ENCODE measurements at regions not wholly inside any gene's neighbourhood (a gene's known extent, or its start where the extent isn't known, plus 50 kb on each side); places are given as distances from the start of the nearest gene placed in this dataset.
A peak's percentile ranks its signal among the peaks of the same experiment; 100 is the strongest.

DNA sequence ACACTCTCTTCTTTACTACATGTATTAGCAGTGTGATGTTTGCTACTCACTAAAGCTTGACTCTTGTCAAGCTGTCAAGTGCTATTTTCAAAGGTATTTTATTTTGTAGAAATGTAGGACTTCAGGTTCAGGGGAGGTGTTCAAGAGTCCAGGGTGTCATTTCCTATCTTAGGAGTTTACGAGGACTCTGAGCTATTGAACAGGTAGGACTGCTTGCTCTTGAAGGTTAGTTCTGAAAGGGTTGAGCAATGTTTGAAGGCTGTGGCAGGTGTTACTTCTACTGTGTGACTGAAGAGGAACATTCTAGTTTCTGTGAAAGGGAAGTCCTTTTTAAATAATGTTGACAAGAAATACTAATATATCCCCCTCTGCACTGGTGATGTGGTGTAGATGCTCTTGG, 1151.2 kb downstream of the PDHA2 start:
- Mint-ChIP-seq H3K4me1 (ENCODE audit: low read depth, unreplicated experiment) (peaks cover 10% of the 10 kb centered on the region), H3K36me3 (ENCODE audit: unreplicated experiment) (no peaks in the 10 kb centered on the region), H3K27ac (ENCODE audit: unreplicated experiment) (no peak overlapping the region), H3K9me3 (ENCODE audit: unreplicated experiment) (no peaks in the 10 kb centered on the region), H3K4me3 (ENCODE audit: unreplicated experiment) (no peak overlapping the region), H3K27me3 (ENCODE audit: unreplicated experiment) (no peaks in the 10 kb centered on the region)
- TF ChIP-seq, protein P1, sequence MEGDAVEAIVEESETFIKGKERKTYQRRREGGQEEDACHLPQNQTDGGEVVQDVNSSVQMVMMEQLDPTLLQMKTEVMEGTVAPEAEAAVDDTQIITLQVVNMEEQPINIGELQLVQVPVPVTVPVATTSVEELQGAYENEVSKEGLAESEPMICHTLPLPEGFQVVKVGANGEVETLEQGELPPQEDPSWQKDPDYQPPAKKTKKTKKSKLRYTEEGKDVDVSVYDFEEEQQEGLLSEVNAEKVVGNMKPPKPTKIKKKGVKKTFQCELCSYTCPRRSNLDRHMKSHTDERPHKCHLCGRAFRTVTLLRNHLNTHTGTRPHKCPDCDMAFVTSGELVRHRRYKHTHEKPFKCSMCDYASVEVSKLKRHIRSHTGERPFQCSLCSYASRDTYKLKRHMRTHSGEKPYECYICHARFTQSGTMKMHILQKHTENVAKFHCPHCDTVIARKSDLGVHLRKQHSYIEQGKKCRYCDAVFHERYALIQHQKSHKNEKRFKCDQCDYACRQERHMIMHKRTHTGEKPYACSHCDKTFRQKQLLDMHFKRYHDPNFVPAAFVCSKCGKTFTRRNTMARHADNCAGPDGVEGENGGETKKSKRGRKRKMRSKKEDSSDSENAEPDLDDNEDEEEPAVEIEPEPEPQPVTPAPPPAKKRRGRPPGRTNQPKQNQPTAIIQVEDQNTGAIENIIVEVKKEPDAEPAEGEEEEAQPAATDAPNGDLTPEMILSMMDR (IDR thresholded peaks at IDR 0.05; ENCODE audit: partially characterized antibody, unreplicated experiment): no peak
- no peak for DNase-seq

DNA sequence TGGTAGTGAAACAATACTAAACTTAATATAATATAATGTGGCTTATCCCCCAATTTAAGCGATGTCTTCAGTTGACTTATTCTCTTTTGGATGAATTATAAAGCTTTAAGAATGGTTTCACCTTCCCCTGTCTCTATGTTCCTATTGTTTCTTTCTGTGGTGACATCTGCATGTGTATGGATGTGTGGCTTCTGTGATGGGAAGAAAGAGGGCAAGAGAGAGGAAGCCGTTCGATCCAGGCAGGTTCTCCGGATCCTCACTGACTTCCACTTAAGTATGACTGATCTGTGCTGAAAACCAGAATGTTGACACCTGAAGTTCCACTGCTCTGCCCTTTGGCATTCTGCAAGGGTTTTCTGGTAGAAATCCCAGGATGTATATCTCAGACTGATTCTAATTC, 1150.8 kb downstream of the STPG2 start:
- TF ChIP-seq, protein P1 (IDR thresholded peaks at IDR 0.05; ENCODE audit: partially characterized antibody, unreplicated experiment): no peak
- no peak for DNase-seq
- Mint-ChIP-seq H3K9me3 (ENCODE audit: unreplicated experiment) (no peaks in the 10 kb centered on the region), H3K27me3 (ENCODE audit: unreplicated experiment) (no peaks in the 10 kb centered on the region), H3K4me1 (ENCODE audit: low read depth, unreplicated experiment) (peaks cover 10% of the 10 kb centered on the region), H3K4me3 (ENCODE audit: unreplicated experiment) (no peak overlapping the region), H3K36me3 (ENCODE audit: unreplicated experiment) (no peaks in the 10 kb centered on the region), H3K27ac (ENCODE audit: unreplicated experiment) (no peak overlapping the region)

DNA sequence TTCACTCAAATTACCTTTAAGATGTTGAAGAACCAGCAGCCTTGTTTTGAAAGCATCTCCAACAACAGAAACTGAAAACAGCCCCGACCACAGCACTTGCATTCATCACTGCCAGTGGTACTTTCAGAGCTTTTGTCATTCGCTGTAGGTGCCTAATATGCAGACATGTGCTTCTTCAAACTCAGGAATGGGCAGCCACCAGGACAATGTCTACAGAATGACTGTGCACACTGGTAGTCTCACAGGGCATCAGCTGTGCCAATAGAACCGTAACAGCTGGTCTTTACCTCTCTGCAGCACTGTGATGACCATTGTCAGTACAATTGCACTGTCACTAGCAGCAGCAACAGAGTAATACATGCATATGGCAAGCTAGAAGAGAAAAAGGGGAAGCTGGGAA, 1149.7 kb downstream of the STPG2 start:
- TF ChIP-seq, protein P1 (IDR thresholded peaks at IDR 0.05; ENCODE audit: partially characterized antibody, unreplicated experiment): no peak
- H3K27ac Mint-ChIP-seq (ENCODE audit: unreplicated experiment): peak overlapping the region; percentile 19
- H3K36me3 Mint-ChIP-seq (ENCODE audit: unreplicated experiment): no peaks in the 10 kb centered on the region
- no peaks in the 10 kb centered on the region for H3K27me3 Mint-ChIP-seq (ENCODE audit: unreplicated experiment)
- no peaks in the 10 kb centered on the region for H3K9me3 Mint-ChIP-seq (ENCODE audit: unreplicated experiment)
- no peak for DNase-seq
- peaks cover 10% of the 10 kb centered on the region for H3K4me1 Mint-ChIP-seq (ENCODE audit: low read depth, unreplicated experiment)
- H3K4me3 Mint-ChIP-seq (ENCODE audit: unreplicated experiment): no peak overlapping the region

GRCh38 chr4:97003715-97004114, 1139.6 kb downstream of the STPG2 start:
- H3K4me1 Mint-ChIP-seq (ENCODE audit: low read depth, unreplicated experiment): no peaks in the 10 kb centered on the region
- no peak overlapping the region for H3K27ac Mint-ChIP-seq (ENCODE audit: unreplicated experiment)
- DNase-seq: no peak
- no peak overlapping the region for H3K4me3 Mint-ChIP-seq (ENCODE audit: unreplicated experiment)
- H3K9me3 Mint-ChIP-seq (ENCODE audit: unreplicated experiment): no peaks in the 10 kb centered on the region
- TF ChIP-seq, protein P1 (IDR thresholded peaks at IDR 0.05; ENCODE audit: partially characterized antibody, unreplicated experiment): no peak
- H3K27me3 Mint-ChIP-seq (ENCODE audit: unreplicated experiment): no peaks in the 10 kb centered on the region
- H3K36me3 Mint-ChIP-seq (ENCODE audit: unreplicated experiment): no peaks in the 10 kb centered on the region

- Mint-ChIP-seq H3K4me3 (ENCODE audit: unreplicated experiment) (no peak overlapping the region), H3K36me3 (ENCODE audit: unreplicated experiment) (no peaks in the 10 kb centered on the region), H3K4me1 (ENCODE audit: low read depth, unreplicated experiment) (no peaks in the 10 kb centered on the region), H3K27ac (ENCODE audit: unreplicated experiment) (no peak overlapping the region), H3K9me3 (ENCODE audit: unreplicated experiment) (no peaks in the 10 kb centered on the region), H3K27me3 (ENCODE audit: unreplicated experiment) (no peaks in the 10 kb centered on the region)
- no peak for DNase-seq
- TF ChIP-seq, protein P1 (IDR thresholded peaks at IDR 0.05; ENCODE audit: partially characterized antibody, unreplicated experiment): no peak
Observed at GRCh38 chr4:97013309-97013708, 1130.0 kb downstream of the STPG2 start.

All from glutamatergic neuron (in vitro differentiated cells).